HEK293T (cell line): ENCODE measurements at regions not wholly inside any gene's neighbourhood (a gene's known extent, or its start where the extent isn't known, plus 50 kb on each side); places are given as distances from the start of the nearest gene placed in this dataset.

Source experiments
- ELF4 ChIP-seq: fragments of 450-650 bp; IDR thresholded peaks from 2 replicates; pipeline ENCODE4 v1.6.1; 2017; ENCODE audit warnings: antibody characterized with exemption
- FOXA1 ChIP-seq: fragments of 450-650 bp; IDR thresholded peaks from 2 replicates; pipeline ENCODE4 v1.6.1; 2016; ENCODE audit warnings: mild to moderate bottlenecking
- FOXK2 ChIP-seq: fragments of 450-650 bp; IDR thresholded peaks from 2 replicates; pipeline ENCODE4 v1.6.1; 2016; ENCODE audit warnings: mild to moderate bottlenecking
- FOXM1 ChIP-seq: fragments of 450-650 bp; IDR thresholded peaks from 2 replicates; pipeline ENCODE4 v1.6.1; 2017; ENCODE audit warnings: mild to moderate bottlenecking, borderline replicate concordance
- NFRKB ChIP-seq: fragments of 450-650 bp; IDR thresholded peaks from 2 replicates; pipeline ENCODE4 v1.6.1; 2016; ENCODE audit warnings: mild to moderate bottlenecking, moderate library complexity
- SUZ12 ChIP-seq: fragments of 450-650 bp; IDR thresholded peaks from 2 replicates; pipeline ENCODE4 v1.6.1; 2016; ENCODE audit warnings: mild to moderate bottlenecking
- TARDBP ChIP-seq: fragments of 450-650 bp; IDR thresholded peaks from 2 replicates; pipeline ENCODE4 v1.6.1; 2016
- ZNF384 ChIP-seq: fragments of 450-650 bp; IDR thresholded peaks from 2 replicates; pipeline ENCODE4 v1.6.1; 2016

DNA sequence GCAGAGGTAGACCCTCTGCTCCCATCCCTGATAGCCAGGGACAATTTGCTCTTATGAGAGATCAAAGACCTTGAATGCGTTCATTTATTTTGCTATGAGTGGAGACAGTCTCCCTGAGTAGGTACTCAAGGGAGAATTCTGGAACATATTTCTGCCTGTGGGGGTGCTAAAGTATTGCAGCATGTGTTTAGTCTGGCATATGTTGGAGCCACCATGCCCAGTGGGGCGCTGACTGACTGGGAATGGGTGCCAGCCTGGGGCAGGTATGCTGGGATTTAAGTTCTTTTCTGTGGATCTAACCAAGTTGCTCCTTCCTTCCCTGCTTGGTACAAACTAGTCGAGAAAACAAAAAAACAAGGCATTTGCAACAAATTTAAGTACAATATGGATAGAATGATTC, 99.1 kb downstream of the JCAD start:
- TF ChIP-seq SUZ12, result no peak
- TF ChIP-seq FOXM1, result no peak
- no peak for TF ChIP-seq TARDBP
- TF ChIP-seq FOXK2, result no peak
- TF ChIP-seq FOXA1, result no peak
- TF ChIP-seq NFRKB, result no peak
- no peak for TF ChIP-seq ELF4
- no peak for TF ChIP-seq ZNF384
